HG03045 (cell line): ENCODE measurements at regions not wholly inside any gene's neighbourhood (a gene's known extent, or its start where the extent isn't known, plus 50 kb on each side); places are given as distances from the start of the nearest gene placed in this dataset.

ENCODE experiments used
- ATAC-seq: cut with Tn5 transposase; IDR thresholded peaks from one replicate; pipeline ENCODE4 v1.9.1; 2021; ENCODE audit warnings: mild to moderate bottlenecking, moderate library complexity; ENCODE audit not compliant: unreplicated experiment

DNA sequence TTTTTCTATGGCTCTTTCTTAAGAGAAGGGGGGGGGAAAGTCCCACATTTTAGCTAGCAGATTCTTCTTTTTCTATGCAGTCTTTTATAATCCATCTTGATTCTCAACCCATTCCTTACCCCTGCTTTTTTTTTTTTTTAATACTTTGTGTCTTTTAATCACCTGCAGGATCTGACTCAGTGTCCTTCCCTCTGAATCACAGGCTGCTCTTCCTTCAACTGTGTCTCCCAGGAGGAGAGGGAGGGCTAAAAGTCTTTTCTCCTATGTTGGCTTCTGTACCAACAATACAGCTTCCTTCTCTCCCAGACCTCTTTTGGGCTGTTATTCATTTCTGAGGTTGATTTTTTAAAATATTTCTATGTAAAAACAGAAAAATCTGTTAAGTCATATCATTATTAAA, 686.2 kb downstream of the ADGRL2 start:
- ATAC-seq = no peak

DNA sequence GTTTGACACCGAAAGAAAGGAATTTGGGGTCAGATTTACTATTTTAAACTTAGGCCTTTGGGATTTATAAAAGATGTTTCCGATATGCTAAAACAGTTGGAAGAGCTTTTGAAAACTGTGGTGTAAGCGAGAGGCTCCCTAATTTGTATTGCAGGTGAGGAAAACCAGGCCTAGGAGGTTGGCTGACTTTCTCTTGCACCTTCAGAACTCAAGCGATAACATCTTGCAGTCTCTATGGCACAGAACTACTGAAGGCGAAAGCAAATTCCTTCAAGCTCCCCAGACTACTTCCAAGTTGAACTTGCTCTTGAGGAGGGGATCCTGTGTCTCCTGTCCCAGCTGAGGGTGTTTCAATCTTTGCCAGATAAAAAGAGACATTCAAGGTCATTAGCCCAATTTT, 685.7 kb downstream of the ADGRL2 start:
- no peak for ATAC-seq

DNA sequence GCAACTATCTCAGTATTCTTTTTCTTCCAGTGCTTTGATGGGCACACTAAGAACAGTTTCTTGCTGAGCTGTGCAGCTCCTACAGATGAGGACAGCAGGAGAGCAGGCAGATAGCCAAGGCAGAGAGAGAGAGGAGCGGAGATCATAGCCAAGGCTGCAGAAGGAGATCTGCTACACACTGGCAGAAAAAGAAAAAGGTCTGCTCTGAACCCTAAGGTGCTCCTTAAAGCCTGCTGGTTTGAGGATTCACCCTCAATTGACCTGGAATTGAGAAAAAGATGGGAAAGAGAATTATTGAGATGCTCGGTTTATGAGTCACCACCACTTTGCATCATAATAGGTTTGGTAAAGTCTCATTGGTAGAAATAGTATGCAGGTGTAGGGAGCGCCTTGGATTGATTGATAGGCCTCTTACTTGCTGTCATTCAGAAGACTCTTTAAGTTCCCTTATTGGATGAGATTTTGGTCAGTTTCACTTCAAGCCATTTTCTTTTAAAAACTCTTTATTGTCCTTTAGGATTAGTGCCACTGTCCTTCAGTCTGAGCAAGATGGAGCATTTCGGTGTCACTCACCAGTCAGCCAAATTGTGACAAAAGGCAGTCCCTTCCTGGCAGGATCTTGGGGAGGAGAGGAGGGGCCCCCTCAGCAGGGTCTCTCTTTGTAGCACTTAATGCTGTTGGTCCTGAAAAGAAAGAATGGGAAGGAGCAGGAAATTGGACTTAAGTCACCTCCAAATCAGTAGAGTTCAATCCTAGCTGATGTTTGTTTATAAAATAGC, 685.0 kb downstream of the ADGRL2 start:
- no peak for ATAC-seq

DNA sequence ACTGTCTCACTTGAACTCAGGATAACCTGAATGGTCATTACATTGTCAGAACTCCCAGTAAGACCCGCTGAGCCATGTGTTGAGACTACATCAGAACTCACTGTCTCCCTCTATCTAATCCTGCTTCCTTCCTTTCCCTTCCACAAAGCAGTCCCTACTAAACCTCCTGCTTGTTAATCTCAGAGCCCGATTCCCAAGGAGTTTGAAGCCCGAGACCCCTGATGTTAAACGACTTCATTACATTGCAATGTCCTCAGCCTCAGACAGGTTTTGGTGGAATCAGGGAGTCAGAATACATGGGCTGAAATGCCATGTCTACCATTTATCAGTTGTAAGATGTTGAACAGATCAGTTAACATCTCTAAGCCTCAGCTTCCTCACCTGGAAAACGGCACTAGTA, 682.4 kb downstream of the ADGRL2 start:
- ATAC-seq = no peak

DNA sequence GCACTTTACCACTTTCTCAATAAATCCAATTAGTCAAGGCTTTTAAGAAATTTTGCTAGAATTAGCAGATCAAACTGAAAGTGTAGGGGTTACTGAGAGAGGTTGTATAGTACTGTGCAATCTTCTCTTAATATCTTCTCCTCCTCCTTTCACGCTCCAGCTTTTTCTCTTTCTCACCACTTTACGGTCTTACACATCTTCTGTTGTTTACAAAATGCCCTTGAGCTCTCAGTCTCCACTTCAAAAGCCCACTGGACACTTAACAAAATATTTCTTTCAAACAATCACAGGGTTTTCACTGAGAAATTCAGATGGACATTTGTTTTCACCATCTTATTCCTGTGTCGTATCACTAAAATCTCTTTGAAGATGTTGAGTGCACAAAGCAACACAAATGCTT, 678.2 kb downstream of the ADGRL2 start:
- no peak for ATAC-seq

DNA sequence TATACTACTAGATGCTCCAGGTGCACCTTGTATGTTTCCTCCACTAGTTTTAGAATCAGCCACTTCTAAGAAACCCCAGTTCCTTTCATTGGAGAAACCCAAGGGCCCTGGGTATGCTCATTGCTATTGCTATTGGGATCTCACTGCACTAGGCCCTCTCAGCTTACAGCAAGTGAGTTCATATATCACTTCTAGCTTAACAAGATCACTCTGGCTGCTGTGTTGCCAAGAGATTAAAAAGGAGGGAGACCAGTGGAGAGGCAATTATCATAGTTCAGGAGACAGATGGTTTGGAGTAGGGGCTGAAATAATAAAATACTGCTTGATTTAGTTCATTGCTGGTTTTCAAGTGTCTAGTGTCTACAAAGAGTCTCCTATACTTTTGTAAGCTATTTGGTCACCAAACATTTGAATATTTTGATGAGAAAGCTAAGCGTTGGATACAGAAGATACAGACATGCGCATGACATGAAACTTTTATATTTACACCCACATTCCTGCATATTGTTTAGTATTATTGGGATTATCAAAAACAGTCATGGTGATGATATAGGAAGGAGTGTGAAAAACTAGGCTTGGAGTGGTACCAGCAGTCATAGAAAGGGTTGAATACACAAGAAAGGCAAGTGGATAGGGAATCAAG, 671.9 kb downstream of the ADGRL2 start:
- ATAC-seq = no peak

DNA sequence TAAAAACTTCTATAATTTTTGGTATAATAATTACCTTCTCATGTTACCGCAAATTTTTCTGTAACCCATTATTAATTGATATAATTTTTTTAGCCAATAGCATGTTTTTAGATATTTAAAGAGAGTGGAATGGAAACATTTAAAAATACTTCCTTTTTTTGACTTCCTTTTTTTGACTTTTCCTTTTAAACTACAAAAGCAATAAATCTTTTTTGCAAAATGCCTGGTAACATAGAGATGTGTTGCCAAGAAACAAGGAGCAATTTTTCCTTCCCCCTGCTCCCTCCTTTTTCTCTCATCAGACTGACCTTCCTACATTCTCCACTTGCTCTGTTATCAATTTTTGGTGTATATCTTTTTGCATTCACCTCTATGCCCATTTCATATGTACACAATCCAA, 666.2 kb downstream of the ADGRL2 start:
- ATAC-seq = no peak

DNA sequence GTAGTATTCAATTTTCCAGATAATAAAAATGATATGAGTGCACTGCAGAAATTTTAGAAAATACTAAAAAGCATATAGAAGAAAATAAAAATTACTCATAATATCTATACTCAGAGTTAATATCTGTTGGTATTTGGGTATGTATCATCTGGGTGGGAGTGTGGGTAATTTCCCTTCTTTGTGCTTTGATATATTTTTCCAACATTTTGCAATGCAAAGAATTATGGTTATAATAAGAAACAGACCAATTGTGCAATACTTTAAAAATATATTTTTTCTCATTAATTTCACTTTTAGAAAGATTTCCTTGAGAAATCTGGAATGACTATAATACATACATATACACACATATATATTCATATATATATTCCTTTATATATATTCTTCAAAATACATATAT, 665.7 kb downstream of the ADGRL2 start:
- ATAC-seq = no peak

DNA sequence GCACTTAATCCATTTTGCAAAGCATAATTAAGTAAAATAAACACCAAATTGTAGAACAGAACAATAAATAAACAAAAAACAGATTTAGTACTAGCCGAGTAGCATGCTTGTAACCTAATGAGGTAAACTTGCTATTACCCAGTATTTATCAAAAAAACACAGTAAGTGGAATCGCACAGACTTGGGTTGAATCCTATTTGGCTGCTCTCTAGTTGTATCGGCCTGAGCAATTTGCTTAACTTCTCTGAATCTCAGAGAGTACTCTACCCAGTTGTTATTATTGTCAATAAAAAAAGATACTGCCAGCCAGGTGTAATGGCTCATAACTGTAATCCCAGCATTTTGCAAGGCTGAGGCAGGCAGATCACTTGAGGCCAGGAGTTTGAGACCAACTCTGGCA, 664.3 kb downstream of the ADGRL2 start:
- no peak for ATAC-seq

DNA sequence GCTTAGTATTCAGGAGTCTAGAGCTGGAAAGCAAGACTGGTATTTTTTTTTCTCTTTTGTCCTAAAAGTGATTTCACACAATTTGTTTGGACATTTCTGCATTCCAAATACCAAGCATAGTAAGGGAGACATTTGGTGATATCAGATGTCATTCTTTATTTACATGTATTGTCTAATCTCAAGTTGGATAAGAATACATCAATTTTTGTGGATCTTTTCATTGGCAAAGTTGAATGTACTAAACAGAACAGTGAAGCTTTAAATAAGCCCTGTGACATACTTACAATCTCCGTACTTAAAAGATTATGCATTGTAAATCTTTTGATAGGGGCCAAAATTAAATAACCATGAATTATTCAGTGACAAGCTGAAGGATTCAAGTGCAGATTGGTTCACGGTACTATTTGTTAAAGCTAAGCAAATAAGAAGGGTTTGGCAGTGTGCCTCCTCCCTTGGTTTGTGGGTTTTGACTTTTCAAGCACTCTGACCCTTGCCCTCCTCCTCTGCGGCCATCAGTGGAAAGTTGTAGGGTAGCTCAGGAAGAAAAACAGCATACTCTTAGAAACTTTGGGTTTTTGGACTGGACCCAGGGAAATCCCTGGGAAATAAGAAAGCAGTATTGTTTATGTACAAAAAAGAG, 663.7 kb downstream of the ADGRL2 start:
- no peak for ATAC-seq

DNA sequence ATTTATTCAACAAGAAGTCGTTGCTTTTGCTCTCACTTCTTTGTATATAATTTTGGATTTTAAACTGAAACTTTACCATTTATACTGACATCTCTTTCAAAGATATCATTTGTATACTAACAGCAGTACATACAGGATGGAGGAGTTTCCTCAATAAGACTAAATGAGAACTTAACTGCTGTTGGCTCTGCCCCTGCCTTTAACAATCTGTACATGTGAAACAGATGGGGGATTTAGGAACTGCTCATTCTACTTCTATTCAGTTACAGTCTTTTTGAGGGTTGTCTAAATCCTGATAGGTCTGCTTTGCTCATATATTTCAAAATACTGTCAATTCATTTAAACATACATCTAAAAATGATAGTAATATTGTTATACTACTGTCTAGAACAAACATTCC, 663.2 kb downstream of the ADGRL2 start:
- no peak for ATAC-seq

DNA sequence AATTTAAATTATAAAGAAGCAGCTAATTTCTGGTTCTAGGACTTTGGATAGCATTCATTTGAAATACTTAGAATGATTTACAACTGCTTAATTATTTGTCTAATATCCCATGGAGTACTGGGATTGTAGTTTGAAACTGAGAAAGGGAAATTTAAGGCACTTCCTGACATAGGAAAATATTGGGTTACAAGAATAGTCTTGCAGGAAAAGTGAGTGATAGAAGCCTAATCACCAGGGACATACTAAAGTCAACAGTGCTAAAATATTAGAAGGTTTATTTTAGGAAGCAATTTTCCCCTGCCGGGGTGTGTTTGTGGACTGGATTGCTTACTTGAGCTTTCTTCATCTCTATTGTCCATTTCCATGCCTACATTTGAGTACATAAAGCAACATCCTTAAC, 661.6 kb downstream of the ADGRL2 start:
- no peak for ATAC-seq

DNA sequence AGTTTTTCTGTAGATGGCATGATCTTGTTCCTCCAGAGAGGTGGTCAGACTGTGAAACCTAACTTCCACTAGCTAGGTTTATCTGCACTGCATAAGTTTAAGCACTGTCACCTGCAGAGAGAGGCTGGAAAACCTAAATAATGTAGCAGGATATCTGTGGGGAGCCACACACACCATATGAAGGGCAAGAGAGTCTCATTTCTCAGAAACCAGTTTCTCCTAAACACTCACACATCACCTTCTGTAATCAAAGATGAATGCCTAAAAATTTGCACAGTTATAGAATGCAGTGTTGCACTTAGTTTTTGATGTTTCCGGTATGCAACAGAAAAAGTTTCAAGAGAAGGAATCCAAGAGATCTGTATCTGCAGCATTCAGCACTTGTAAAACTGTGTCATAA, 654.6 kb downstream of the ADGRL2 start:
- ATAC-seq = no peak

DNA sequence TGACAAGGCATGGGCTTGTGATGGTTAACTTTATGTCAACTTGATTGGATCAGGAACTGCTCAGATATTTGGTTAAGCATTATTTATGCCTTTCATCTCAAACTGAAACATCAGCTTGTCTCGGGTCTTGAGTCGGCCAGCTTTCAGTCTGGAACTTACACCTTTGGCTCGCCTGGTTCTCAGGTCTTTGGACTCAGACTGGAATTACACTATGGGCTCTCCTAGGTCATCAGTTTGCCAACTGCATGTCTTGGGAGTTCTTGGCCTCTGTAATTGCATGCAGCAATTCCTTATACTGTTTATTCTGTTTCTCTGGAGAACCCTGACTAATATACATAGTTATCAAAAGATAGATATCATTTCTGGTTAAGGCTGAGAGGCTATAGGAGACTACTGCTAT, 653.7 kb downstream of the ADGRL2 start:
- ATAC-seq = no peak

DNA sequence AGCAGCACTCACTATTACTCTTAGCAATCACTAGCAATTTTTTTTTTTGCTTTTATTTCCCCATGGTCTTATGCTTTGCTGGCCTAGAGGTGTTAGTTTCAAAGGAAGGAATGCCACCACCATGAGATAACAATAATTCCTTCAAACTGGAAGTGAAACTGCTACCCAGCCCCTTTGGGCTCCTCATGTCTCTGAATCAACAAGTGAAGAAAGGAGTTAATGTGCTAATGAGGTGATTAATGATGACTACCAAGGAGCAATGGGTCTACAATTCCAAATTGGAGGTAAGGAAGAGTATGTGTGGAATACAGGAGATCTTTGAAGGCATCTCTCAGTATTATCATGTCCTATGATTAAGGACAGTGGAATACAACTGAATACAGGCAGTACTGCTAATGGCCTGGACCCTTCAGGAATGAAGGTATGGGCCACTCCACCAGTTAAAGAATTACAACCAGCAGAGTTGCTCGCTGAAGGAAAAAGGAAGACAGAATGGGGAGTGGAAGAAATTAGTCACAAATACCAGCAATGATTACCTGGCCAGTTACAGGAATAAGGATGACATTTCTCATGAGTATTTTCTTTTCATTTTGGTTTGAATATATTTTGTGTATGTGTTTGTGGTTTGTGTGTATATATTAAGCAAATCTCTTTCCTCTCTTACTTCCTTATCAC, 652.9 kb downstream of the ADGRL2 start:
- ATAC-seq = no peak

DNA sequence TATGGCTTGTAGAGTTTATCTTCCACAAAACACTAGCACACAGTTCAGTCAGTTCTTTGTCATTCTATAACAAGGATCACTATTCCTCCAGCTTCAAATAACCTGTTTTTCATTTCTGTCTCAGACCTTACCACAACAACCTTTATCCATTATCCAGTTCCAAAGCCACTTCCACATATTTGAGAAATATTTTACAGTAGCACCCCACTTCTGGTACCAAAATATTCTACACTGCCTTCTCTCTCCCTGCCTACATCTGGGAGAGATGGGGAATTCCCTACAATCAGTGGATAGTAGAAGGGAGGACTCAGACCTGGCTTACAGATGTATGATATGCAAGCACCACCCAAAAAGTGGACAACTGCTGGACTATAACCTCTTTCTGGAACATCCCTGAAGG, 651.4 kb downstream of the ADGRL2 start:
- ATAC-seq = no peak

DNA sequence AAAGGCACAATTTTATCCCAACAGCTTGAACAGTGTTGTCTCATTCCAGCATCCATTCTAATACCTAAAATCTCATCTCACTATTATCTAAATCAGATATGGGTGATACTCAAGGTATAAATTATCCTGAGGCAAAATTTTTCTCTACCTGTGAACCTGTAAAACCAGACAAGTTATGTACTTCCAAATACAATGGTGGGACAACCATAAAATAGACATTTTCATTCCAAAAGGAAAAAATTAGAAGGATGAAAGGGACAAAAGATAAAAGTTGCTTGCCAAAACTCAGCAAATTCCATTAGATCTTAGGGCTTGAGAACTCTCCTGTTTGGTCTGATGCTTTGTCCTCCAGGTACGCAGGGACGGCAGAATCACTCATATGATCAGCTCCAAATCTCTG, 650.5 kb downstream of the ADGRL2 start:
- ATAC-seq = no peak

DNA sequence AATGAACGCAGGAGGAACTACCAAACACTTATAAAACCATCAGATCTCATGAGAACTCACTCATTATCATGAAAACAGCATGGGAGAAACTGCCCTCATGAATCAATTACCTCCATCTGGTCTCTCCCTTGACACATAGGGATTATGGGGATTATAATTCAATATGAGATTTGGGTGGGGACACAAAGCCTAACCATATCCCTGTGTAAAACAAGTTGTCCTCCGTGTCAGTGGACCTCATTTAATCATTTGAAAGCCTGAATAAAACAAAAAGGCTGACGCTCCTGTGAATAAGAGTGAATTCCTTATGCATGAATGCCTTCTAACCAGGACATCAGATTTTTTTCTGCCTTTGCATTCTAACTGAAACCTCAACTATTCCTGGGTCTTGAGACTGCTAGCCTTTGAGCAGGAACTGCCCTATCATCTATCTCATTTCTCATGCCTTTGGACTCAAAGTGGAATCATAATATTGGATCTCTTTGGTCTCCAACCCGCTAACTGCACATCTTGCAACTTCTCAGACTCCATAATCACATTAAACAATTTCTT, 648.8 kb downstream of the ADGRL2 start:
- no peak for ATAC-seq

DNA sequence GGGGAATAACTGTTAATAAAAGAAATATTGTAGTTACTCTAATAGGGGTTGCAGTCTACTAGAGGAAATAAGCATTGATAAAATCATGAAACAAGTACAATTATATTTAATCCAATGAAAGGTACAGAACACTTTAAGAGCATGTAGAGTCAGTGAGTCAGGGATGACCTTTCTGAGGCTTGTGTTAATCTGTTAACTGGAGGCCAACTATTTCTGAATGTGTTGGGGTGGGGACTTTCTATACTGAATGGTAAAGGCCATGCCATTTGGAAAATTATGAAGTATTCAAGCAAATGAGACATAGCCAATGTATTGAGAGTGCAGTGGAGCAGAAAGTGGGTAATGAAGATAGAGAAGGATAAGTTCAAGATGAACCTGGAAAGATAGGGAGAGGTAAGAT, 646.2 kb downstream of the ADGRL2 start:
- no peak for ATAC-seq

DNA sequence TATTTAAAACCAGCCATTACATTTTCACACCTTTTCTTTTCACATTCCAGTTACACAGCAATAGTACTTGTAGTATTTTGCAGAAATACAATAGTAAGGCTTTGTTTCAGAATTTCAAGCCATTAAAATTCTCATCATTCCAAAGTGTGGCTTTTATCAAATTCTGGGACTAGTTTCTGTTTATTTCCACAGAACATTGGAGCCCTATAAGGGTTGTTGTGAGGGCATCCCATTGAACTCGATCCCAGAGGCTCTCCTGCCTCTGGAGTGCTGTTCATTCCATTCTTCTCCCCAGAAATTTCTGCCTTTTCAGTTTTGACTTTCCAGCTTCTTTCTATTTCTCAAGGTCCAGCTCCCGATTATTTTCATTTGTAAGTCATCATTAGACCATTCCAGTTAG, 645.5 kb downstream of the ADGRL2 start:
- no peak for ATAC-seq

DNA sequence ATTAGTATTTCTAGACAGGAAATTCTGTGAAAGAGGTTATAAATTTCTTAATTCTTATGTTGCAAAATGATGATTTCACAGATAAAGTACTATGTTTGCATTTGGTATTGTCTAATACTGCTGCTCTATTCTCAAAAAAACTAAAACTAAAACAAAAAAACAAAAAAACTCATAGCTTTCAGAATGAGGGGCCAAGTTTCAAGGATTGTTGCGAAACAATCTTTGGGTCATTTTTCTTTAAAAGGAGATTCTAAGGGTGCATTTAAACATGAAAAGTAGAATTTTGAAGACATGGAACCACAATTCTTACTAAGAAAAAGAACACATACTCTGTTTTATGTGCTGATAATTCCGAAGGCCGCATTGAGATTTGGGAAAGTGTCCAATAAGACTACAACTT, 645.1 kb downstream of the ADGRL2 start:
- ATAC-seq = no peak

DNA sequence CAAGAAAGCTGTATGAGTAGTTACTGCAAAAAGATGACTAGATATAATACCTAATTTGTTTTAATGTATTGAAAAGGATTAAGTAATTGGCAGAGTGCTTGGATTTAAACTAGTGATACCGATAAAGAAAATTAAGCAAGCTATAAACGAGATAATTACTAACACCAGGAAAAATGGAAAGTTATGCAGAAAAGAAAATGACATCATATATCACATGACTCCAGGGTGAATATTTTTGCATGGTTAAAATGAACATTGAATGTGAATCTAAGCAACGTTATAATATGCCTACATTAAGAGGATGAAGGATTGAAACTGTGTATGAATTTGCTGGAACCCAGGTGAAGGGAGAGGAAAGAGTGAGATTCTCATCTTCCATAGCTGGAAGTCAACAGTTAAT, 644.4 kb downstream of the ADGRL2 start:
- ATAC-seq = no peak
